C4-2B (cell line): ENCODE measurements at regions not wholly inside any gene's neighbourhood (a gene's known extent, or its start where the extent isn't known, plus 50 kb on each side); places are given as distances from the start of the nearest gene placed in this dataset.

Source experiments
- ZFX ChIP-seq: fragments of 450-650 bp; IDR thresholded peaks from 2 replicates; pipeline ENCODE4 v1.6.1; 2017
- TF ChIP-seq, protein P1 (sequence below): fragments of 450-650 bp; conservative IDR thresholded peaks from 2 replicates; pipeline ENCODE4 v1.5.1; 2017; ENCODE audit warnings: mild to moderate bottlenecking

DNA sequence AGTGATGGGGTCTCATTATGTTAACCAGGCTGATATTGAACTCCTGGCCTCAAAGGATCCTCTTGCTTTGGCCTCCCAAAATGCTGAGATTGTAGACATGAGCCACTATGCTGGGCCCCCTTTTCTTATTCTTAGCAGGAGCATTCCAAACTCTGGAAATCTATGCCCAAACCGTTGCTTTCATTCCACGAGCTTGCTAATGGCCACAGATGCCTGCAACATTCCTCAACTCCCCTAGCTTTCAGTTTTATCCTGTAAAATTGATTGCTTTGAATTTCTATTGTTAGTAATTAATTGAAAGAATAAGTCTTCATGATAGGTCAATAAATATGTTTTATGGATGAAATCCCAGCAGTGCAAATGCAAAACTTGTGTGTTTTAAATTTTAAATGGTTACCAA lies 564.8 kb upstream of the WWC1 start:
- TF ChIP-seq, protein P1, sequence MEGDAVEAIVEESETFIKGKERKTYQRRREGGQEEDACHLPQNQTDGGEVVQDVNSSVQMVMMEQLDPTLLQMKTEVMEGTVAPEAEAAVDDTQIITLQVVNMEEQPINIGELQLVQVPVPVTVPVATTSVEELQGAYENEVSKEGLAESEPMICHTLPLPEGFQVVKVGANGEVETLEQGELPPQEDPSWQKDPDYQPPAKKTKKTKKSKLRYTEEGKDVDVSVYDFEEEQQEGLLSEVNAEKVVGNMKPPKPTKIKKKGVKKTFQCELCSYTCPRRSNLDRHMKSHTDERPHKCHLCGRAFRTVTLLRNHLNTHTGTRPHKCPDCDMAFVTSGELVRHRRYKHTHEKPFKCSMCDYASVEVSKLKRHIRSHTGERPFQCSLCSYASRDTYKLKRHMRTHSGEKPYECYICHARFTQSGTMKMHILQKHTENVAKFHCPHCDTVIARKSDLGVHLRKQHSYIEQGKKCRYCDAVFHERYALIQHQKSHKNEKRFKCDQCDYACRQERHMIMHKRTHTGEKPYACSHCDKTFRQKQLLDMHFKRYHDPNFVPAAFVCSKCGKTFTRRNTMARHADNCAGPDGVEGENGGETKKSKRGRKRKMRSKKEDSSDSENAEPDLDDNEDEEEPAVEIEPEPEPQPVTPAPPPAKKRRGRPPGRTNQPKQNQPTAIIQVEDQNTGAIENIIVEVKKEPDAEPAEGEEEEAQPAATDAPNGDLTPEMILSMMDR = no peak
- TF ChIP-seq ZFX = no peak
